HUES6 (cell line): ENCODE measurements at regions not wholly inside any gene's neighbourhood (a gene's known extent, or its start where the extent isn't known, plus 50 kb on each side); places are given as distances from the start of the nearest gene placed in this dataset.
"Not testable (repeated sequence)": the region's sequence is repeated elsewhere in the genome, so short reads cannot be mapped to it uniquely, and the experiment has no call there.

Experiments
- H3K27ac ChIP-seq: 2 replicates; pipeline ENCODE4 v1.7.0; 2013; ENCODE audit warnings: low read depth, mild to moderate bottlenecking, low read length, inconsistent platforms
- H3K27me3 ChIP-seq: 2 replicates; pipeline ENCODE4 v1.6.1; 2013; ENCODE audit warnings: low read length; ENCODE audit not compliant: control insufficient read depth, insufficient read depth
- H3K36me3 ChIP-seq: 2 replicates; pipeline ENCODE4 v1.6.1; 2013; ENCODE audit warnings: low read length; ENCODE audit not compliant: control insufficient read depth, insufficient read depth
- H3K4me1 ChIP-seq: 2 replicates; pipeline ENCODE4 v1.6.1; 2013; ENCODE audit warnings: low read length; ENCODE audit not compliant: control insufficient read depth, insufficient read depth
- H3K4me3 ChIP-seq: 2 replicates; pipeline ENCODE4 v1.5.1; 2013; ENCODE audit warnings: low read depth, low read length
- H3K9ac ChIP-seq: one replicate; pipeline ENCODE4 v1.6.1; 2013; ENCODE audit warnings: mild to moderate bottlenecking, low read length
- H3K9me3 ChIP-seq: 2 replicates; pipeline ENCODE4 v1.6.1; 2013; ENCODE audit warnings: low read depth, low read length; ENCODE audit not compliant: control insufficient read depth, insufficient read depth

GRCh38 chr3:64438066-64438465 is 212.8 kb upstream of the PRICKLE2 start:
- peaks cover 16% of the 10 kb centered on the region; the same call in 1 of the 2 replicates for H3K9me3 ChIP-seq
- no peaks in the 10 kb centered on the region for H3K27me3 ChIP-seq
- peaks cover 18% of the 10 kb centered on the region for H3K4me1 ChIP-seq
- no peaks in the 10 kb centered on the region for H3K36me3 ChIP-seq
- H3K4me3 ChIP-seq, result no peak overlapping the region
- H3K9ac ChIP-seq, result no peak overlapping the region
- no peak overlapping the region for H3K27ac ChIP-seq

DNA sequence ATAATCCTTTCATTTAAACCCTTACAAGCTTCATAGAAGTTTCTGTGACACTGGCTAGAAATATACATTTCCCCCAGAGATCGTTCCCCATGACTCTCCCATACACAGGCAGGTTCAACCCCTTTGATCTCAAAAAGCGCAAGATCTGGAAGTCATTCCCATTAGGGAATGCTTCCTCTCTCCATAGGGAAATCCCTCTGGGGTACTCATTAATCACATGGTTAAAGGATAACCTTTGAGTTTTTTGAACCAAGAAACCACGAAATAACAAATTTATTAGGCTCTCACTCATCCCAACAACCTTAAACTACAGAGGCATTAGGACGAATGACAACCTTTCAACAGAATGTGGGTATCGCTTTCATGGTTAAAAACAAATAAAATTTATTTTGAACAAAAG is 211.9 kb upstream of the PRICKLE2 start:
- H3K27ac ChIP-seq, result no peak overlapping the region
- no peak overlapping the region for H3K9ac ChIP-seq
- H3K36me3 ChIP-seq, result no peaks in the 10 kb centered on the region
- no peak overlapping the region for H3K4me3 ChIP-seq
- H3K9me3 ChIP-seq, result peaks cover 19% of the 10 kb centered on the region
- no peaks in the 10 kb centered on the region for H3K27me3 ChIP-seq
- H3K4me1 ChIP-seq, result peaks cover 9% of the 10 kb centered on the region

GRCh38 chr3:64435023-64435422 is 209.8 kb upstream of the PRICKLE2 start:
- not testable (repeated sequence) for H3K27me3 ChIP-seq, H3K36me3 ChIP-seq, H3K27ac ChIP-seq, H3K9ac ChIP-seq, H3K4me1 ChIP-seq, H3K4me3 ChIP-seq
- H3K9me3 ChIP-seq, result peaks cover 24% of the 10 kb centered on the region

- Histone ChIP-seq H3K9ac (no peak overlapping the region), H3K27me3 (no peaks in the 10 kb centered on the region), H3K4me3 (no peak overlapping the region), H3K27ac (no peak overlapping the region), H3K9me3 (peaks cover 24% of the 10 kb centered on the region), H3K4me1 (no peaks in the 10 kb centered on the region), H3K36me3 (no peaks in the 10 kb centered on the region)
These were observed 207.6 kb upstream of the PRICKLE2 start for GRCh38 chr3:64432870-64433269.

DNA sequence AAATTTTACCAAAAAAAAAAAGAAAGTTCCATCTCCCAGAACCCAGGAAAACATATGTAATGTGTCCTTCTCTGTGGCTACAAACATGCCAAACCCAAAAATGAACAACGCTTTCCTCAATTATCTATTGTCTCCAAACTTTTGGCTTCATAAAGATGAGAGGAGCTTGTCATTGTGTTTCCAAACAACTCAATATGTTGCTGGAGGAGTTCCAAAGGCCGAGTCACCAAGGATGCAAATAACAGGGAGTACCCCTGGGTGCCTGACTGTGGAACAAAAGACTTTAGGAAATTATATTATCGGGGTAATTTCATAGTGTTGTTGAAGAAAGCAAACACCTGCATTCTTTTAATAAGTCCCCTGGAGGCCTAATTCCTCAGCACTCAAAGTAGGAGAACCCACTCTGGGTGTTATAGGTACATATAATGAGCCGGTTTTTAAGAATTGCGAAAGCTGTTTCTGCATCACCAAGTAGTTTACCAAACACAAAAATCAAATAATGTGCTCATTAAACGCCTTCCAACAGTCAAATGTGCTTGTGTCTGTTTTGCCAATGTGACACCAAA is 206.3 kb upstream of the PRICKLE2 start:
- Histone ChIP-seq H3K27ac (no peak overlapping the region), H3K9me3 (peaks cover 24% of the 10 kb centered on the region), H3K4me1 (no peaks in the 10 kb centered on the region), H3K4me3 (no peak overlapping the region), H3K9ac (no peak overlapping the region), H3K36me3 (no peaks in the 10 kb centered on the region), H3K27me3 (no peaks in the 10 kb centered on the region)

GRCh38 chr3:64427671-64428070 is 202.4 kb upstream of the PRICKLE2 start:
- Histone ChIP-seq H3K36me3 (no peaks in the 10 kb centered on the region), H3K4me1 (no peaks in the 10 kb centered on the region), H3K27me3 (no peaks in the 10 kb centered on the region), H3K27ac (no peak overlapping the region), H3K9me3 (peaks cover 5% of the 10 kb centered on the region; the same call in 1 of the 2 replicates), H3K9ac (no peak overlapping the region), H3K4me3 (no peak overlapping the region)

- Histone ChIP-seq H3K9ac (no peak overlapping the region), H3K36me3 (no peaks in the 10 kb centered on the region), H3K9me3 (peaks cover 5% of the 10 kb centered on the region; the same call in 1 of the 2 replicates), H3K27me3 (no peaks in the 10 kb centered on the region), H3K4me3 (no peak overlapping the region), H3K4me1 (no peaks in the 10 kb centered on the region), H3K27ac (no peak overlapping the region)
These were observed 201.3 kb upstream of the PRICKLE2 start for GRCh38 chr3:64426551-64426950.

- Histone ChIP-seq H3K36me3 (no peaks in the 10 kb centered on the region), H3K27ac (no peak overlapping the region), H3K9ac (no peak overlapping the region), H3K4me3 (no peak overlapping the region), H3K27me3 (no peaks in the 10 kb centered on the region), H3K9me3 (no peaks in the 10 kb centered on the region), H3K4me1 (peaks cover 2% of the 10 kb centered on the region; the same call in 1 of the 2 replicates)
These were observed 197.7 kb upstream of the PRICKLE2 start for GRCh38 chr3:64422932-64423331.

DNA sequence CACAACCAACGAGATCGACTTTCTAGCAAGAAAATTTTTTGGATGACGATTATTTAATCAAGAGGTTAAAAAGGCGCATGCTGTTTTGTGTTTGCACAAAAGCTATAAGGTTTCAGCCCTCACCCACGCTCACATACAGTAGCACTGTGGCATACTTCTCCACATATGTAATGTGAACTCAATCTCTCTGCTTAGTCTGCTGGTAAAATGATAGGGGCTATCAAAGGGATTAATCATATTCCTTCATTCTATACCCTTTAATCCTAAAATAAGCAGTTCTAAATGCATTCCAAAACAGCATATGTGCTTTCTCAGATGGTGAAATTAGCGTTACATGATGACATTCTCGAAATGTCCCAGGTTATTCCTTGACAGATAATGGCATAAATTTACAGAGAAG is 196.9 kb upstream of the PRICKLE2 start:
- Histone ChIP-seq H3K27ac (no peak overlapping the region), H3K4me1 (peaks cover 7% of the 10 kb centered on the region; the same call in 1 of the 2 replicates), H3K4me3 (no peak overlapping the region), H3K36me3 (no peaks in the 10 kb centered on the region), H3K9ac (no peak overlapping the region), H3K9me3 (no peaks in the 10 kb centered on the region), H3K27me3 (no peaks in the 10 kb centered on the region)

DNA sequence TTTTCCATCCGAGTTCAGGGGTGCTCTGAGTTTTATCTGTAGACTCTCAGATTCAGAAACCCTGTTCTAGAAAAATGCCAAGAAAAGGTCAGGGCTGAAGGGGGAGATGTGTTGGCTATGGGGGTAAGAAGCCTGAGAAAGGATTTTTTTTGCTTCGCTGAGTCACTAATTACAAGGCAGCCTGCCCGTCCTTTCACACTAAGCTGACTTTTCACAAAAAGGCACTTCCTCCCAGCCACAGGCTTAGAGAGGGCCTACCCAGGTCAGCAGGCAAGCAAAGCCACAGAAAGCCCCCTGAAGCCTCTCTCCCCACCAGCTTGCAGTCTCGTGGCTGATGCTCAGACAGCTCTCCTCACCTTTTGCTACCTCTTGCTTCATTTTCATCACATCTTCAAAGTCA is 192.6 kb upstream of the PRICKLE2 start:
- Histone ChIP-seq H3K27ac (no peak overlapping the region), H3K9ac (no peak overlapping the region), H3K27me3 (no peaks in the 10 kb centered on the region)

GRCh38 chr3:64414043-64414442 is 188.8 kb upstream of the PRICKLE2 start:
- Histone ChIP-seq H3K36me3 (no peaks in the 10 kb centered on the region), H3K27me3 (no peaks in the 10 kb centered on the region), H3K9ac (no peak overlapping the region), H3K9me3 (no peaks in the 10 kb centered on the region), H3K4me3 (no peak overlapping the region), H3K27ac (no peak overlapping the region), H3K4me1 (peaks cover 10% of the 10 kb centered on the region; the same call in 1 of the 2 replicates)

More for the DNA sequence above, 192.6 kb upstream of the PRICKLE2 start:
- no peaks in the 10 kb centered on the region for H3K36me3 ChIP-seq
- peaks cover 7% of the 10 kb centered on the region; the same call in 1 of the 2 replicates for H3K4me1 ChIP-seq
- no peak overlapping the region for H3K4me3 ChIP-seq
- no peaks in the 10 kb centered on the region for H3K9me3 ChIP-seq
